HG02884 (cell line): ENCODE measurements at regions not wholly inside any gene's neighbourhood (a gene's known extent, or its start where the extent isn't known, plus 50 kb on each side); places are given as distances from the start of the nearest gene placed in this dataset.

Experiments used
- ATAC-seq: cut with Tn5 transposase; IDR thresholded peaks from one replicate; pipeline ENCODE4 v1.9.1; 2021; ENCODE audit warnings: mild to moderate bottlenecking, moderate library complexity; ENCODE audit not compliant: unreplicated experiment

- no peak for ATAC-seq
These were observed 479.0 kb downstream of the TDRD15 start for GRCh38 chr2:21602789-21603188.

GRCh38 chr2:21607572-21607971, 483.8 kb downstream of the TDRD15 start:
- no peak for ATAC-seq

- no peak for ATAC-seq
These were observed 486.5 kb downstream of the TDRD15 start for GRCh38 chr2:21610304-21610703.

- no peak for ATAC-seq
These were observed 494.2 kb downstream of the TDRD15 start for GRCh38 chr2:21617885-21618434.

GRCh38 chr2:21620771-21621170, 497.0 kb downstream of the TDRD15 start:
- no peak for ATAC-seq

GRCh38 chr2:21627938-21628337, 504.2 kb downstream of the TDRD15 start:
- ATAC-seq = no peak

GRCh38 chr2:21633015-21633414, 509.2 kb downstream of the TDRD15 start:
- ATAC-seq = no peak

- ATAC-seq = no peak
These were observed 509.7 kb downstream of the TDRD15 start for GRCh38 chr2:21633466-21633865.

GRCh38 chr2:21633911-21634310, 510.1 kb downstream of the TDRD15 start:
- no peak for ATAC-seq

GRCh38 chr2:21640046-21640445, 516.3 kb downstream of the TDRD15 start:
- ATAC-seq = no peak

- no peak for ATAC-seq
These were observed 518.9 kb downstream of the TDRD15 start for GRCh38 chr2:21642647-21643046.

GRCh38 chr2:21643180-21643579, 519.4 kb downstream of the TDRD15 start:
- ATAC-seq = no peak

GRCh38 chr2:21644266-21644665, 520.5 kb downstream of the TDRD15 start:
- ATAC-seq = no peak

GRCh38 chr2:21646345-21646744, 522.6 kb downstream of the TDRD15 start:
- no peak for ATAC-seq

GRCh38 chr2:21650569-21650968, 526.8 kb downstream of the TDRD15 start:
- no peak for ATAC-seq

GRCh38 chr2:21655136-21655535, 531.4 kb downstream of the TDRD15 start:
- no peak for ATAC-seq

GRCh38 chr2:21656330-21657075, 532.7 kb downstream of the TDRD15 start:
- no peak for ATAC-seq

- ATAC-seq = no peak
These were observed 533.7 kb downstream of the TDRD15 start for GRCh38 chr2:21657445-21657844.

GRCh38 chr2:21658269-21658668, 534.5 kb downstream of the TDRD15 start:
- ATAC-seq = no peak

GRCh38 chr2:21658907-21659477, 535.2 kb downstream of the TDRD15 start:
- no peak for ATAC-seq

GRCh38 chr2:21664083-21664482, 540.3 kb downstream of the TDRD15 start:
- no peak for ATAC-seq

- ATAC-seq = no peak
These were observed 543.9 kb downstream of the TDRD15 start for GRCh38 chr2:21667638-21668037.
